ENCODE measurements at regions not wholly inside any gene's neighbourhood (a gene's known extent, or its start where the extent isn't known, plus 50 kb on each side); places are given as distances from the start of the nearest gene placed in this dataset.

- no peak overlapping the region for H3K27ac ChIP-seq (ENCODE audit: insufficient read depth, low read depth, low read length)
- BruUV-seq (replicated peaks): no TSS peak
- FAIRE-seq (no peak), DNase-seq (ENCODE audit: low read depth, low spot score) (no peak)
- no peak overlapping the region for H2AFZ ChIP-seq (ENCODE audit: low read depth, low read length)
- no peaks in the 10 kb centered on the region for H3K36me3 ChIP-seq (ENCODE audit: control insufficient read depth in 2 of 2, extremely low read depth in 1 of 2, insufficient read depth in 2 of 2, low read length in 2 of 2)
- peaks cover 0 to 1% of the 10 kb centered on the region in 2 experiments for H3K27me3 ChIP-seq (ENCODE audit: control insufficient read depth in 2 of 2, insufficient read depth in 2 of 2, low read length in 2 of 2)
- intact Hi-C loops (cut with micrococcal nuclease) (no loop called here), dilution Hi-C loops (cut with MboI; ENCODE audit: extremely low pct_ligation_motif_present, low sequenced_read_pairs) (no loop called here)
- POLR2A ChIA-PET: no interaction called here
- TF ChIP-seq CTCF (IDR thresholded peaks at IDR 0.05; ENCODE audit: extremely low read depth in 1 of 2, insufficient read depth in 1 of 2, low read depth in 1 of 2, low read length in 2 of 2): no peak
- TF ChIP-seq POLR2A (IDR thresholded peaks at IDR 0.05; ENCODE audit: low read depth, low read length): no peak
- TF ChIP-seq POLR2AphosphoS5 (IDR thresholded peaks at IDR 0.05; ENCODE audit: insufficient read depth, low read depth, low read length): no peak
- no peak for TF ChIP-seq EZH2 (IDR thresholded peaks at IDR 0.05; ENCODE audit: borderline replicate concordance, low read depth, low read length, severe bottlenecking)
- no peak for TF ChIP-seq GATA2 (IDR thresholded peaks at IDR 0.05; ENCODE audit: insufficient read depth, insufficient read length, low read depth, low read length)
- TF ChIP-seq, protein P1, sequence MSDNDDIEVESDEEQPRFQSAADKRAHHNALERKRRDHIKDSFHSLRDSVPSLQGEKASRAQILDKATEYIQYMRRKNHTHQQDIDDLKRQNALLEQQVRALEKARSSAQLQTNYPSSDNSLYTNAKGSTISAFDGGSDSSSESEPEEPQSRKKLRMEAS (IDR thresholded peaks at IDR 0.05; ENCODE audit: insufficient read depth, insufficient read length): no peak
- no peak for TF ChIP-seq JUN (IDR thresholded peaks at IDR 0.05; ENCODE audit: borderline replicate concordance, insufficient read depth, insufficient read length, low read depth)
- TF ChIP-seq MYC (IDR thresholded peaks at IDR 0.05; ENCODE audit: low read depth, low read length): no peak
- no peak for TF ChIP-seq FOS (IDR thresholded peaks at IDR 0.05; ENCODE audit: borderline replicate concordance, insufficient read depth, low read length)
- H3K4me2 ChIP-seq (ENCODE audit: insufficient read depth, low read length): no peak overlapping the region
- H3K9me1 ChIP-seq (replicated peaks; ENCODE audit: control insufficient read depth, extremely low read depth, insufficient read depth, low read length): no peaks in the 10 kb centered on the region
- no peaks in the 10 kb centered on the region for H4K20me1 ChIP-seq (replicated peaks; ENCODE audit: control insufficient read depth, extremely low read depth, insufficient read depth, low read length)
- no peaks in the 10 kb centered on the region for H3K9me3 ChIP-seq (replicated peaks; ENCODE audit: control insufficient read depth, insufficient read depth, low read length)
- no peaks in the 10 kb centered on the region for H3K4me1 ChIP-seq (ENCODE audit: control insufficient read depth, extremely low read depth, insufficient read depth, low read length)
- CTCF ChIA-PET: interaction anchor here (0.8 to 1.3 kb wide), 2 partner anchors 8 to 10 kb away, joined by 3 read pairs; no protein-coding TSS in a partner anchor
- no peaks in the 10 kb centered on the region for H3K79me2 ChIP-seq (ENCODE audit: control insufficient read depth, insufficient read depth, low read length)
- no peak overlapping the region for H3K4me3 ChIP-seq (replicated peaks in 1 of 3; ENCODE audit: insufficient read depth in 1 of 3, low read depth in 1 of 3, low read length in 3 of 3)
- H3K9ac ChIP-seq (replicated peaks; ENCODE audit: extremely low read depth, insufficient read depth, low read length): no peak overlapping the region
Observed at GRCh38 chr4:1533501-1534064, 127.3 kb upstream of the NKX1-1 start.

Measured in endothelial cell of umbilical vein (primary cell).